HG03280 (cell line): ENCODE measurements at regions not wholly inside any gene's neighbourhood (a gene's known extent, or its start where the extent isn't known, plus 50 kb on each side); places are given as distances from the start of the nearest gene placed in this dataset.
A peak's percentile ranks its signal among the peaks of the same experiment; 100 is the strongest.
"Not testable (repeated sequence)": the region's sequence is repeated elsewhere in the genome, so short reads cannot be mapped to it uniquely, and the experiment has no call there.

ENCODE experiments used
- ATAC-seq: cut with Tn5 transposase; IDR thresholded peaks from one replicate; pipeline ENCODE4 v1.9.1; 2021; ENCODE audit warnings: mild to moderate bottlenecking, moderate library complexity; ENCODE audit not compliant: unreplicated experiment

GRCh38 chr9:6105738-6106137 lies 90.3 kb upstream of the RANBP6 start:
- no peak for ATAC-seq

- ATAC-seq: not testable (repeated sequence)
Observed at GRCh38 chr9:6104406-6104805, 89.0 kb upstream of the RANBP6 start.

- ATAC-seq: not testable (repeated sequence)
Observed at GRCh38 chr9:6103911-6104310, 88.5 kb upstream of the RANBP6 start.

GRCh38 chr9:6102336-6102987 lies 87.0 kb upstream of the RANBP6 start:
- not testable (repeated sequence) for ATAC-seq

- ATAC-seq: not testable (repeated sequence)
Observed at GRCh38 chr9:6101725-6102124, 86.3 kb upstream of the RANBP6 start.

GRCh38 chr9:6099346-6099745 lies 83.9 kb upstream of the RANBP6 start:
- ATAC-seq: not testable (repeated sequence)

GRCh38 chr9:6098431-6098830 lies 83.0 kb upstream of the RANBP6 start:
- ATAC-seq: no peak

GRCh38 chr9:6096821-6097220 lies 81.4 kb upstream of the RANBP6 start:
- no peak for ATAC-seq

- ATAC-seq: no peak
Observed at GRCh38 chr9:6090277-6091210, 75.1 kb upstream of the RANBP6 start.

- no peak for ATAC-seq
Observed at GRCh38 chr9:6089300-6089699, 73.9 kb upstream of the RANBP6 start.

GRCh38 chr9:6086006-6086655 lies 70.7 kb upstream of the RANBP6 start:
- no peak for ATAC-seq

GRCh38 chr9:6080154-6080716 lies 64.8 kb upstream of the RANBP6 start:
- peak; percentile 96 for ATAC-seq

GRCh38 chr9:6079386-6079785 lies 64.0 kb upstream of the RANBP6 start:
- ATAC-seq: no peak

GRCh38 chr9:6078382-6079105 lies 63.1 kb upstream of the RANBP6 start:
- ATAC-seq: no peak

GRCh38 chr9:6076851-6077250 lies 61.4 kb upstream of the RANBP6 start:
- no peak for ATAC-seq

GRCh38 chr9:6073731-6074130 lies 58.3 kb upstream of the RANBP6 start:
- no peak for ATAC-seq

GRCh38 chr9:6072865-6073264 lies 57.4 kb upstream of the RANBP6 start:
- no peak for ATAC-seq

GRCh38 chr9:6072453-6072852 lies 57.0 kb upstream of the RANBP6 start:
- no peak for ATAC-seq

GRCh38 chr9:6068983-6069382 lies 53.6 kb upstream of the RANBP6 start:
- peak; percentile 82 for ATAC-seq

- no peak for ATAC-seq
Observed at GRCh38 chr9:6067426-6067825, 52.0 kb upstream of the RANBP6 start.
